Bronchial epithelial cell (primary cell): ENCODE measurements at regions not wholly inside any gene's neighbourhood (a gene's known extent, or its start where the extent isn't known, plus 50 kb on each side); places are given as distances from the start of the nearest gene placed in this dataset.

ENCODE experiments used
- DNase-seq: peaks from one replicate; pipeline ENCODE4 v3.0.0-alpha.2; 2010; ENCODE audit warnings: low read depth
- FAIRE-seq: peaks from 2 replicates; lab custom pipeline; 2011; peaks lifted over from hg19 to GRCh38; lab: Jason Lieb, UNC
- H3K27me3 ChIP-seq: 2 replicates; pipeline ENCODE4 v1.5.1; 2011; ENCODE audit warnings: low read length; ENCODE audit not compliant: control insufficient read depth, insufficient read depth
- H3K36me3 ChIP-seq: 2 replicates; pipeline ENCODE4 v1.5.1; 2011; ENCODE audit warnings: low read length; ENCODE audit not compliant: control insufficient read depth, insufficient read depth
- H3K4me3 ChIP-seq: 2 replicates; pipeline ENCODE4 v1.5.1; 2011; ENCODE audit warnings: mild to moderate bottlenecking, low read depth, low read length, control low read depth
- TF ChIP-seq, protein P1 (sequence below): IDR thresholded peaks from 2 replicates; pipeline ENCODE4 v1.5.1; 2011; ENCODE audit warnings: mild to moderate bottlenecking, moderate library complexity, low read length, control low read depth, inconsistent platforms; ENCODE audit not compliant: insufficient read depth, severe bottlenecking

- H3K27me3 ChIP-seq: no peaks in the 10 kb centered on the region
- DNase-seq (peak; percentile 13), FAIRE-seq (no peak)
- no peak overlapping the region for H3K4me3 ChIP-seq
- no peaks in the 10 kb centered on the region for H3K36me3 ChIP-seq
- TF ChIP-seq, protein P1, sequence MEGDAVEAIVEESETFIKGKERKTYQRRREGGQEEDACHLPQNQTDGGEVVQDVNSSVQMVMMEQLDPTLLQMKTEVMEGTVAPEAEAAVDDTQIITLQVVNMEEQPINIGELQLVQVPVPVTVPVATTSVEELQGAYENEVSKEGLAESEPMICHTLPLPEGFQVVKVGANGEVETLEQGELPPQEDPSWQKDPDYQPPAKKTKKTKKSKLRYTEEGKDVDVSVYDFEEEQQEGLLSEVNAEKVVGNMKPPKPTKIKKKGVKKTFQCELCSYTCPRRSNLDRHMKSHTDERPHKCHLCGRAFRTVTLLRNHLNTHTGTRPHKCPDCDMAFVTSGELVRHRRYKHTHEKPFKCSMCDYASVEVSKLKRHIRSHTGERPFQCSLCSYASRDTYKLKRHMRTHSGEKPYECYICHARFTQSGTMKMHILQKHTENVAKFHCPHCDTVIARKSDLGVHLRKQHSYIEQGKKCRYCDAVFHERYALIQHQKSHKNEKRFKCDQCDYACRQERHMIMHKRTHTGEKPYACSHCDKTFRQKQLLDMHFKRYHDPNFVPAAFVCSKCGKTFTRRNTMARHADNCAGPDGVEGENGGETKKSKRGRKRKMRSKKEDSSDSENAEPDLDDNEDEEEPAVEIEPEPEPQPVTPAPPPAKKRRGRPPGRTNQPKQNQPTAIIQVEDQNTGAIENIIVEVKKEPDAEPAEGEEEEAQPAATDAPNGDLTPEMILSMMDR: no peak
Observed at GRCh38 chr11:91086028-91086427, 863.2 kb upstream of the CHORDC1 start.

DNA sequence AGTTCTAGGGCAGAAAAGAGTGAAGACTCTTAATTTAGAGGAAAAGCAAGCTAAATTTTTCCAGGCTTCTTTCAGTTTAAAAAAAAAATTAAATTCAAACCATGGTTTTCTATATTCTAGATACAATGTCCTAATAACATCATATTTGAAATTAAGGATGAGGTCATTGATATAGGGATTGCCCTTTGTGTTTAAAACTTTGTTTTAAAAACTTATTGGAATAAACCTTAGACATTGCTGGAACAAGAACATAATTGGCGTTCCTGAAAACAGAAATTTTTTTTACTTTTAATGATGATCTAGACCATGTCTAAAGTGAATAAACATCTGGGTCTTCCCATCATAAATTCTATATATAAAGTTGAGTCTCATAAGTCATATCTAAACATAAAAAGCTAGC lies 859.4 kb upstream of the CHORDC1 start:
- Histone ChIP-seq H3K27me3 (no peaks in the 10 kb centered on the region), H3K36me3 (no peaks in the 10 kb centered on the region), H3K4me3 (no peak overlapping the region)
- DNase-seq (no peak), FAIRE-seq (no peak)
- TF ChIP-seq, protein P1: no peak

GRCh38 chr11:91081440-91082043 lies 858.7 kb upstream of the CHORDC1 start:
- Histone ChIP-seq H3K4me3 (no peak overlapping the region), H3K27me3 (no peaks in the 10 kb centered on the region), H3K36me3 (no peaks in the 10 kb centered on the region)
- TF ChIP-seq, protein P1: no peak
- FAIRE-seq: no peak
- peak; percentile 82 for DNase-seq

- no peaks in the 10 kb centered on the region for H3K27me3 ChIP-seq
- FAIRE-seq (no peak), DNase-seq (no peak)
- no peak overlapping the region for H3K4me3 ChIP-seq
- TF ChIP-seq, protein P1: no peak
- no peaks in the 10 kb centered on the region for H3K36me3 ChIP-seq
Observed at GRCh38 chr11:91078221-91078620, 855.4 kb upstream of the CHORDC1 start.

DNA sequence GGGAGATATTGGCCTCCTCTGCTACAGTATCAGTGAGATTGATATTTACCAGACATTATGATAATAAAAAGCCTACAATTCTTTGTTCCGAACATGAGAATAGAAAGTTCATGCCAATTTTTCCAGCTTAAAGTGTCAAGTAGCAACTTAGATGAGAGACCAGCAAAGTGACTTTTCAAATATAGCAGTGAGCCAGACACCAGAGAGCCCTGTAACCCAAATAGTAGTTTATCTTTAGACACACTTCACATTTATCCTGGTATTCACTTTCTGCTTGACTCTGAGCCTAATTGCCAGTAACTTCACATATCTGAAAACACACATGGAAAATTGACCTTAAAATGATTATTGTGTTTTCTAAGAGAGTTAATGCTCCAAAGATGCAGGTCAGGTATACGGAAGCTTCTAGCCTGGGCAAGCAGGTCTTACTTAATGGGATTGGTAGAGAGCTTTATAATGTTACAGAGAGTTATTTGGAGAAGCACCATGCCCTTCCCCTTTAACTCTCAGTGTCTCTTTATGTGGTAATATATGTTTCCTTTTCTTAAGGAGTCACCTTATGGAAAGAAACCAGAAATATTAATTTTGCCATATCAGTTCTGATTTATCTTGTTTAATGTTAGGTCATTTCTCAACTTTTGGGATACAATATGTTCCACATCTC lies 852.3 kb upstream of the CHORDC1 start:
- DNase-seq (no peak), FAIRE-seq (no peak)
- Histone ChIP-seq H3K36me3 (no peaks in the 10 kb centered on the region), H3K27me3 (no peaks in the 10 kb centered on the region), H3K4me3 (no peak overlapping the region)
- TF ChIP-seq, protein P1: no peak
